Thyroid gland (tissue), 4 donors: ENCODE measurements at regions not wholly inside any gene's neighbourhood (a gene's known extent, or its start where the extent isn't known, plus 50 kb on each side); places are given as distances from the start of the nearest gene placed in this dataset.

Experiments used
- CTCF ChIP-seq, 6 experiments: fragments of 200-600 bp in 3 of 6; fragments of 450-650 bp in 3 of 6; sonication (generic) in 3 of 6; IDR thresholded peaks; one replicate each; pipeline ENCODE4 v1.5.1; 2016 to 2019; ENCODE audit warnings: antibody characterized with exemption in 6 of 6, mild to moderate bottlenecking in 2 of 6, inconsistent platforms in 1 of 6, moderate library complexity in 1 of 6
- POLR2A ChIP-seq, 2 donors: fragments of 450-650 bp; IDR thresholded peaks; one replicate each; pipeline ENCODE4 v1.6.1; 2017; ENCODE audit warnings: antibody characterized with exemption in 2 of 2, mild to moderate bottlenecking in 2 of 2, moderate library complexity in 1 of 2

- TF ChIP-seq CTCF (IDR thresholded peaks at IDR 0.05) (no peak), POLR2A (IDR thresholded peaks at IDR 0.05) (no peak)
These were observed 202.5 kb upstream of the CHRM2 start for GRCh38 chr7:136665878-136666509.
